Neuronal stem cell (in vitro differentiated cells): ENCODE measurements at regions not wholly inside any gene's neighbourhood (a gene's known extent, or its start where the extent isn't known, plus 50 kb on each side); places are given as distances from the start of the nearest gene placed in this dataset.

Experiments used
- DNase-seq: peaks from one replicate; pipeline ENCODE4 v3.0.0-alpha.2; 2013; ENCODE audit warnings: low spot score
- H2AFZ ChIP-seq: one replicate; pipeline ENCODE4 v1.6.1; 2013; ENCODE audit warnings: mild to moderate bottlenecking, low read length, inconsistent platforms
- H2AK5ac ChIP-seq: 2 replicates; pipeline ENCODE4 v1.6.1; 2013; ENCODE audit warnings: low read depth, mild to moderate bottlenecking, inconsistent platforms, low read length, moderate library complexity, mixed read lengths
- H2BK120ac ChIP-seq: 2 replicates; pipeline ENCODE4 v1.6.1; 2013; ENCODE audit warnings: low read depth, mild to moderate bottlenecking, inconsistent platforms, low read length, moderate library complexity, mixed read lengths
- H2BK12ac ChIP-seq: one replicate; pipeline ENCODE4 v1.6.1; 2013; ENCODE audit warnings: low read length, inconsistent platforms
- H2BK15ac ChIP-seq: 2 replicates; pipeline ENCODE4 v1.6.1; 2013; ENCODE audit warnings: mild to moderate bottlenecking, low read length, inconsistent platforms, mixed read lengths
- H2BK5ac ChIP-seq: one replicate; pipeline ENCODE4 v1.6.1; 2013; ENCODE audit warnings: inconsistent platforms, mild to moderate bottlenecking, low read length, moderate library complexity
- H3K14ac ChIP-seq: one replicate; pipeline ENCODE4 v1.6.1; 2013; ENCODE audit warnings: low read length, inconsistent platforms
- H3K18ac ChIP-seq: 2 replicates; pipeline ENCODE4 v1.6.1; 2013; ENCODE audit warnings: low read length, inconsistent platforms
- H3K23ac ChIP-seq: 2 replicates; pipeline ENCODE4 v1.6.1; 2013; ENCODE audit warnings: low read depth, mild to moderate bottlenecking, mixed read lengths, low read length, inconsistent platforms; ENCODE audit not compliant: poor library complexity
- H3K27ac ChIP-seq: replicated peaks from 3 replicates; pipeline ENCODE4 v1.5.1; 2013; ENCODE audit warnings: low read length, inconsistent platforms
- H3K27me3 ChIP-seq, 3 experiments: 2 replicates each; pipeline ENCODE4 v1.6.1; 2013; ENCODE audit warnings: low read length in 3 of 3, mild to moderate bottlenecking in 2 of 3, inconsistent platforms in 1 of 3, low read depth in 1 of 3, mixed read lengths in 1 of 3, moderate library complexity in 1 of 3; ENCODE audit not compliant: control insufficient read depth in 3 of 3, insufficient read depth in 3 of 3
- H3K36me3 ChIP-seq, 2 donors: replicated peaks in 1 of 2; 2 replicates each; pipeline ENCODE4 v1.6.1; 2013; ENCODE audit warnings: low read length in 2 of 2; ENCODE audit not compliant: control insufficient read depth in 2 of 2, insufficient read depth in 2 of 2
- H3K4ac ChIP-seq: 2 replicates; pipeline ENCODE4 v1.6.1; 2013; ENCODE audit warnings: inconsistent platforms, mild to moderate bottlenecking, low read length, moderate library complexity
- H3K4me1 ChIP-seq, 2 donors: 1 replicate in 1 of 2; 2 replicates in 1 of 2; pipeline ENCODE4 v1.6.1; 2013; ENCODE audit warnings: low read length in 2 of 2, low read depth in 1 of 2; ENCODE audit not compliant: control insufficient read depth in 2 of 2, insufficient read depth in 1 of 2
- H3K4me2 ChIP-seq: one replicate; pipeline ENCODE4 v1.6.1; 2013; ENCODE audit warnings: mild to moderate bottlenecking, low read length, inconsistent platforms; ENCODE audit not compliant: insufficient read depth, poor library complexity, severe bottlenecking
- H3K4me3 ChIP-seq, 2 donors: 2 replicates each; pipeline ENCODE4 v1.5.1; 2013; ENCODE audit warnings: low read length in 2 of 2, mild to moderate bottlenecking in 2 of 2, inconsistent platforms in 1 of 2, moderate library complexity in 1 of 2
- H3K79me1 ChIP-seq: one replicate; pipeline ENCODE4 v1.6.1; 2013; ENCODE audit warnings: low read depth, mild to moderate bottlenecking, inconsistent platforms, low read length, moderate library complexity
- H3K9ac ChIP-seq: one replicate; pipeline ENCODE4 v1.6.1; 2013; ENCODE audit warnings: mild to moderate bottlenecking, low read depth, low read length, inconsistent platforms; ENCODE audit not compliant: poor library complexity
- H3K9me3 ChIP-seq, 2 donors: replicated peaks in 1 of 2; 2 replicates each; pipeline versions ENCODE3 to v1.6.1; 2013; ENCODE audit warnings: low read length in 2 of 2, mild to moderate bottlenecking in 2 of 2, inconsistent platforms in 1 of 2, low read depth in 1 of 2, mixed read lengths in 1 of 2, moderate library complexity in 1 of 2; ENCODE audit not compliant: control insufficient read depth in 2 of 2, insufficient read depth in 1 of 2
- H4K8ac ChIP-seq: one replicate; pipeline ENCODE4 v1.6.1; 2013; ENCODE audit warnings: low read depth, mild to moderate bottlenecking, inconsistent platforms, low read length, moderate library complexity
- H4K91ac ChIP-seq: one replicate; pipeline ENCODE4 v1.6.1; 2013; ENCODE audit warnings: low read length, low read depth, mild to moderate bottlenecking, inconsistent platforms; ENCODE audit not compliant: poor library complexity
- WGBS, 2 donors: extraction: QIAGEN DNeasy Blood & Tissue Kit; methylation state at CpG; one replicate each; pipeline ENCODE4 v1.1.7; 2013; ENCODE audit warnings: missing lambda C conversion rate in 2 of 2, mixed read lengths in 1 of 2; ENCODE audit not compliant: insufficient read length in 2 of 2, insufficient replicate concordance in 1 of 2; ENCODE audit errors: extremely low coverage in 2 of 2; 5-methylcytosine and 5-hydroxymethylcytosine counted together

DNA sequence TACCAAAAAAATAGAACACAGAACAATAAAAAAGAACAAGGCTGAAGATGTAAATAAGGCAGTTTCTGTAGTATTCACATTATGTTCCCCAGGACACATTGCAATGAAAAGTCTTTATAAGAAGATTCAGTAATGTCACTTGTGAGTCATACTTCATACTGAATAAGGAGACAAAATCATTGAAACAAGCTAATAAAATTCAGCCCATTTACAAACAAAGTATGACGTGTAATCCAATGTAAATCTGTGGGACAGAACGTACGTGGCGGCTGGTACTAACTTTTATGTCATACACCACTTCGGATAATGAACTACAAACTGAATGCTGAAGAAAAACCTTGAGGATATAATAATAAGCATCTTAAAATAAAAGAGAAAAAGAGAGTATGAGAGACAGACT is 512.8 kb upstream of the MIR17HG start:
- Histone ChIP-seq H2BK120ac (no peak overlapping the region), H4K91ac (no peak overlapping the region), H3K23ac (no peak overlapping the region), H3K14ac (no peak overlapping the region), H3K9me3 (no peaks in the 10 kb centered on the region), H3K9ac (no peak overlapping the region), H3K27me3 (no peaks in the 10 kb centered on the region), H4K8ac (no peak overlapping the region), H3K4me2 (no peak overlapping the region), H3K4ac (no peak overlapping the region), H2BK5ac (no peak overlapping the region), H3K4me3 (no peak overlapping the region), H3K27ac (no peak overlapping the region), H3K36me3 (no peaks in the 10 kb centered on the region), H2AK5ac (no peak overlapping the region), H3K4me1 (no peaks in the 10 kb centered on the region), H3K18ac (no peak overlapping the region), H2BK12ac (no peak overlapping the region), H3K79me1 (no peaks in the 10 kb centered on the region), H2BK15ac (no peak overlapping the region), H2AFZ (no peak overlapping the region)
- no CpG with 5 or more reads among the region's 5 CpGs for WGBS, 2 donors
- DNase-seq, result no peak

DNA sequence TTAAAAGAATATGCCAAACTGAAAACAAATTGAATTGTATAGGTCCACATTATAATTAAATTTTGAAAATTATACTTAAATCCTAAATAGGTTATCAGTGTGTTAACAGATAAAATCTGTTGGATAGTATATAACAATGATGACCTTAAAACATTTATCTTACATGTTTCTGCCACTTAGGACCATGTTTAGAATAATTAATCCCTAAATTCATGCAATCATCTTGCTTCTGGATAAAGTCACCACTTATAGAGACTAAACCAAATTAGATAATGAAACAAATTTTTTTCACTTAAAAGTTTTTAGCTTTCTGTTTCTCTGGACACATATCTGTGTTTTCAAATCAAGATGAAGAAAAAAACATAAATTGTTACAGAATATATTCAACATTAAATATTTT is 511.7 kb upstream of the MIR17HG start:
- no peaks in the 10 kb centered on the region for H3K9me3 ChIP-seq
- no peak overlapping the region for H3K4me3 ChIP-seq
- no peak for DNase-seq
- H3K23ac ChIP-seq, result no peak overlapping the region
- no peak overlapping the region for H2BK120ac ChIP-seq
- no peaks in the 10 kb centered on the region for H3K4me1 ChIP-seq
- H4K91ac ChIP-seq, result no peak overlapping the region
- H3K4me2 ChIP-seq, result no peak overlapping the region
- no peak overlapping the region for H3K9ac ChIP-seq
- no peak overlapping the region for H2AFZ ChIP-seq
- H2BK15ac ChIP-seq, result no peak overlapping the region
- H3K27ac ChIP-seq, result no peak overlapping the region
- H4K8ac ChIP-seq, result no peak overlapping the region
- H2BK12ac ChIP-seq, result no peak overlapping the region
- no peak overlapping the region for H3K14ac ChIP-seq
- H2BK5ac ChIP-seq, result no peak overlapping the region
- no peaks in the 10 kb centered on the region for H3K27me3 ChIP-seq
- no peaks in the 10 kb centered on the region for H3K36me3 ChIP-seq
- no peak overlapping the region for H3K4ac ChIP-seq
- no peak overlapping the region for H2AK5ac ChIP-seq
- H3K79me1 ChIP-seq, result no peaks in the 10 kb centered on the region
- no peak overlapping the region for H3K18ac ChIP-seq

DNA sequence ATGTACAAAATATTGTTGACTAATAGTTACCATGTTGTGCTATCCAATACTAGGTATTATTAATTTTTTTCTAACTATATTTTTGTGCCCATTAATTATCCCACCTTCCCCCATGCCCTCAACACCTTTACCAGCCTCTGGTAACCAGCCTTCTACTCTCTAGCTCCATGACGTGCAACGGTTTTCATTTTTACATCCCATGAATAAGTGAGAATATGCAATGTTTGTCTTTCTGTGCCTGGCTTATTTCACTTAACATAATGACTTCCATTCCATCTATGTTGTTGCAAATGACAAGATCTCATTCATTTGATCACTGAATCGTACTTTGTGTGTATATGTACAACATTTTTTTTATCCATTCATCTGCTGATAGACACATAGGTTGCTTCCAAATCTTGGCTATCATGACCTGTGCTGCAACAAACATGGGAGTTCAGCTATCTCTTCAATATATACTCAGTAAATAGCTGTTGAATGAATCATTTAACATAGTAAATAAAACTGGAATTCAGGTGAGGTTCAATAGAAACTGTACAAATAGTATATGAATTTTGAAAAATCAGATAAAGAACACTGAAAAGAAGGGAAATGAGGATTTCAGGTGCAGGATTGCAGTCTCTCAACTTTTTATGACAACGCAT is 509.0 kb upstream of the MIR17HG start:
- WGBS, 2 donors, result no CpG with 5 or more reads among the region's 4 CpGs
- H3K4me2 ChIP-seq, result no peak overlapping the region
- no peak overlapping the region for H3K27ac ChIP-seq

DNA sequence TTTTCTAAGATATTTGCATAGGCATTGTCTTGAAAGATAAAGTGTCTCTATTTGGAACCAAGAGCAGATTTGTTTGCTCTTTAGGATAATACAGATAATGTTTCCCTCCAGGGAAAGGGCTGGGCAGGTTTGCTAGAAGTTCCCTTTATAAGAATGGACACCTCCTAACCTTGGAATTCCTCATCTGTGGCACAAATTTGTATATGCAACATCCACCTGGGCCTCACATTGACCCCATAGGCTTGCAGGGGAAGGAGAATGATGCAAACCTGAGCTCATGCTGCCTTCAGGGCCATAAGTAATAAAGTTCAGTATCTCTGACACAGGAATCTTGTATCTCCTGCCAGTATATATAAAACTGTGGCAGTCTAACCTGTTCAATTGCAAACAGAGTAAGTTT is 508.4 kb upstream of the MIR17HG start:
- H2BK5ac ChIP-seq, result no peak overlapping the region
- H3K4ac ChIP-seq, result no peak overlapping the region
- H3K9ac ChIP-seq, result no peak overlapping the region
- H3K9me3 ChIP-seq, result no peaks in the 10 kb centered on the region
- H3K27me3 ChIP-seq, result no peaks in the 10 kb centered on the region
- H3K14ac ChIP-seq, result no peak overlapping the region
- H3K36me3 ChIP-seq, result no peaks in the 10 kb centered on the region
- H3K23ac ChIP-seq, result no peak overlapping the region
- H3K4me3 ChIP-seq, result no peak overlapping the region
- no peak overlapping the region for H2BK15ac ChIP-seq
- H2AFZ ChIP-seq, result no peak overlapping the region
- no peak overlapping the region for H2BK120ac ChIP-seq
- H2AK5ac ChIP-seq, result no peak overlapping the region
- DNase-seq, result no peak
- H4K91ac ChIP-seq, result no peak overlapping the region
- H3K27ac ChIP-seq, result no peak overlapping the region
- H3K18ac ChIP-seq, result no peak overlapping the region
- H3K4me2 ChIP-seq, result no peak overlapping the region
- H3K79me1 ChIP-seq, result no peaks in the 10 kb centered on the region
- H3K4me1 ChIP-seq, result no peaks in the 10 kb centered on the region
- H4K8ac ChIP-seq, result no peak overlapping the region
- no peak overlapping the region for H2BK12ac ChIP-seq

More for the DNA sequence above, 509.0 kb upstream of the MIR17HG start:
- Histone ChIP-seq H3K18ac (no peak overlapping the region), H2BK15ac (no peak overlapping the region), H3K4me1 (no peaks in the 10 kb centered on the region), H3K27me3 (no peaks in the 10 kb centered on the region), H2AK5ac (no peak overlapping the region), H2BK12ac (no peak overlapping the region), H3K4me3 (no peak overlapping the region), H3K36me3 (no peaks in the 10 kb centered on the region), H3K14ac (no peak overlapping the region), H4K8ac (no peak overlapping the region), H2BK120ac (no peak overlapping the region), H2AFZ (no peak overlapping the region), H3K23ac (no peak overlapping the region), H2BK5ac (no peak overlapping the region), H3K9ac (no peak overlapping the region), H3K4ac (no peak overlapping the region), H3K9me3 (no peaks in the 10 kb centered on the region), H3K79me1 (no peaks in the 10 kb centered on the region), H4K91ac (no peak overlapping the region)
- DNase-seq, result no peak
